Right lobe of liver (tissue), 4 donors: ENCODE measurements at regions not wholly inside any gene's neighbourhood (a gene's known extent, or its start where the extent isn't known, plus 50 kb on each side); places are given as distances from the start of the nearest gene placed in this dataset.

Source experiments
- POLR2A ChIP-seq: fragments of 450-650 bp; IDR thresholded peaks from one replicate; pipeline ENCODE4 v1.6.1; 2017; ENCODE audit warnings: antibody characterized with exemption, mild to moderate bottlenecking
- TF ChIP-seq, protein P1 (sequence below), 4 donors: fragments of 200-600 bp in 3 of 4; fragments of 450-650 bp in 1 of 4; IDR thresholded peaks; one replicate each; pipeline versions ENCODE4 v1.5.1 to v1.8.0; 2016 to 2022; ENCODE audit warnings: antibody characterized with exemption in 4 of 4, mild to moderate bottlenecking in 2 of 4
- donor health status: DM: no; HTN: no; CAD: no.
- donor health status: DM: no; HTN: no; CAD: no.
- donor health status: DM: no; HTN: yes; CAD: no.

GRCh38 chr16:11493531-11493929 is 93.2 kb downstream of the LITAF start:
- TF ChIP-seq POLR2A = no peak
- TF ChIP-seq, protein P1, sequence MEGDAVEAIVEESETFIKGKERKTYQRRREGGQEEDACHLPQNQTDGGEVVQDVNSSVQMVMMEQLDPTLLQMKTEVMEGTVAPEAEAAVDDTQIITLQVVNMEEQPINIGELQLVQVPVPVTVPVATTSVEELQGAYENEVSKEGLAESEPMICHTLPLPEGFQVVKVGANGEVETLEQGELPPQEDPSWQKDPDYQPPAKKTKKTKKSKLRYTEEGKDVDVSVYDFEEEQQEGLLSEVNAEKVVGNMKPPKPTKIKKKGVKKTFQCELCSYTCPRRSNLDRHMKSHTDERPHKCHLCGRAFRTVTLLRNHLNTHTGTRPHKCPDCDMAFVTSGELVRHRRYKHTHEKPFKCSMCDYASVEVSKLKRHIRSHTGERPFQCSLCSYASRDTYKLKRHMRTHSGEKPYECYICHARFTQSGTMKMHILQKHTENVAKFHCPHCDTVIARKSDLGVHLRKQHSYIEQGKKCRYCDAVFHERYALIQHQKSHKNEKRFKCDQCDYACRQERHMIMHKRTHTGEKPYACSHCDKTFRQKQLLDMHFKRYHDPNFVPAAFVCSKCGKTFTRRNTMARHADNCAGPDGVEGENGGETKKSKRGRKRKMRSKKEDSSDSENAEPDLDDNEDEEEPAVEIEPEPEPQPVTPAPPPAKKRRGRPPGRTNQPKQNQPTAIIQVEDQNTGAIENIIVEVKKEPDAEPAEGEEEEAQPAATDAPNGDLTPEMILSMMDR (IDR thresholded peaks at IDR 0.05) = no peak
